Naive thymus-derived CD8-positive, alpha-beta T cell (primary cell): ENCODE measurements at regions not wholly inside any gene's neighbourhood (a gene's known extent, or its start where the extent isn't known, plus 50 kb on each side); places are given as distances from the start of the nearest gene placed in this dataset.

Experiments
- ATAC-seq, 2 donors: fragments of 150-1000 bp; cut with Tn5 transposase in 1 of 2; sonication (Bioruptor Pico), chemical (Tn5 transposase) in 1 of 2; 1 replicate in 1 of 2; 2 replicates in 1 of 2; pipeline ENCODE4 v1.10.0; 2021; ENCODE audit warnings: mild to moderate bottlenecking in 2 of 2, moderate library complexity in 2 of 2
- POLR2A ChIA-PET: fragments of 350-600 bp; sonication (Branson Sonifier 250); formaldehyde crosslinking; loops from one replicate; lab custom pipeline; 2021; ENCODE audit warnings: antibody characterized with exemption; lab: Charles Lee
- DNase-seq, 10 donors: peaks; one replicate each; pipeline versions ENCODE4 v3.0.0 to v3.0.0-alpha.2; 2020 to 2022
- H3K27ac Mint-ChIP-seq, 10 donors: one replicate each; pipeline ENCODE4 v1.8.0; 2020 to 2022; ENCODE audit warnings: mild to moderate bottlenecking in 10 of 10, mixed read lengths in 10 of 10, moderate library complexity in 4 of 10, inconsistent platforms in 1 of 10
- H3K27me3 Mint-ChIP-seq, 5 donors: one replicate each; pipeline ENCODE4 v1.8.0; 2021 to 2022; ENCODE audit warnings: mixed read lengths in 5 of 5
- H3K36me3 Mint-ChIP-seq, 3 donors: one replicate each; pipeline ENCODE4 v1.8.0; 2020 to 2022; ENCODE audit warnings: mixed read lengths in 3 of 3, mild to moderate bottlenecking in 2 of 3, inconsistent platforms in 1 of 3
- H3K4me1 Mint-ChIP-seq, 4 donors: one replicate each; pipeline ENCODE4 v1.8.0; 2021 to 2022; ENCODE audit warnings: mixed read lengths in 4 of 4
- H3K4me3 Mint-ChIP-seq, 10 donors: one replicate each; pipeline ENCODE4 v1.8.0; 2020 to 2022; ENCODE audit warnings: mild to moderate bottlenecking in 10 of 10, mixed read lengths in 10 of 10, moderate library complexity in 6 of 10, inconsistent platforms in 1 of 10
- H3K9me3 Mint-ChIP-seq, 9 donors: one replicate each; pipeline ENCODE4 v1.8.0; 2020 to 2022; ENCODE audit warnings: mixed read lengths in 9 of 9, mild to moderate bottlenecking in 3 of 9, inconsistent platforms in 1 of 9, moderate library complexity in 1 of 9

DNA sequence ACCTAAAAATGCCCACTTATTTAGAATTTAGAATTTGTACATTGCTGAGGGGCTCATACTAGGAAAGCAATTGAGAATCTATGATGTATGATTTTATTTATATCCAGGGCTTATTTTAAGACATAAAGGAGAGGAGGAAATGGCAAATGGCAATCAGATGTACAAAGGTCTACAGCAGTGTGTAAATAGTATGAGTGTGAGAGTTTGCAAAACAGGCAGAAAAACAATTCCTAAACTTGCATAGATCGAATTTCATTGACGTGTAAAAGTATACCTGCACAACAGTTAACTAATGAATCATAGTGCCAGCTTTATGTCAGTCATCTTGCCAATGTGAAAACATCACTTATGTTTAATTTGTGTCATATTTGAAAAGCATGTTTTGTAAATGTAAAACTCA lies 718.7 kb upstream of the GCFC2 start:
- no peaks in the 10 kb centered on the region for H3K27me3 Mint-ChIP-seq
- no peaks in the 10 kb centered on the region for H3K36me3 Mint-ChIP-seq
- no peak for DNase-seq
- no peak for ATAC-seq
- H3K9me3 Mint-ChIP-seq = peaks cover 5 to 26% (median 9%) of the 10 kb centered on the region in 9 donors
- H3K27ac Mint-ChIP-seq = no peak overlapping the region
- POLR2A ChIA-PET = no interaction called here
- no peak overlapping the region for H3K4me3 Mint-ChIP-seq
- no peaks in the 10 kb centered on the region for H3K4me1 Mint-ChIP-seq

DNA sequence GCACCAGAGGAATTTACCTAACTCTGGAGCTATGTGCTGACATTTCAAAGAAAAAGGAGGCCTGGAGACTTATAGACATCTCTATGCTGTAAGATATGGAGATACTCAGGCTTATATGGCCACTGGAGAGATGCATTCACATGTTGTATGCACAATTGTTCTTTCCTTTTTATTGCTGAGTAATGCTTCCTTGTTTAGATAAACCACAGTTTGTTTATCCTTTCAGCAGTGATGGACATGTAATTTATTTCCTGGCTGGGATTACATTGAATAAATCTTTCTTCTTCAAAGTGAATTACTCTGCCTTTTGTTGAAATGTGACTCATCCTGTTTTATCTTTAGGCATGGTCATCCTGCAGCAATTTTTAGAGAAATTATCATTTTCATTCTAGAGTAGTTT lies 716.7 kb upstream of the GCFC2 start:
- DNase-seq (no peak), ATAC-seq (no peak)
- no peaks in the 10 kb centered on the region for H3K4me1 Mint-ChIP-seq
- POLR2A ChIA-PET = no interaction called here
- no peaks in the 10 kb centered on the region for H3K27me3 Mint-ChIP-seq
- peaks cover 5 to 25% (median 10%) of the 10 kb centered on the region in 9 donors for H3K9me3 Mint-ChIP-seq
- no peak overlapping the region for H3K27ac Mint-ChIP-seq
- no peaks in the 10 kb centered on the region for H3K36me3 Mint-ChIP-seq
- no peak overlapping the region for H3K4me3 Mint-ChIP-seq

DNA sequence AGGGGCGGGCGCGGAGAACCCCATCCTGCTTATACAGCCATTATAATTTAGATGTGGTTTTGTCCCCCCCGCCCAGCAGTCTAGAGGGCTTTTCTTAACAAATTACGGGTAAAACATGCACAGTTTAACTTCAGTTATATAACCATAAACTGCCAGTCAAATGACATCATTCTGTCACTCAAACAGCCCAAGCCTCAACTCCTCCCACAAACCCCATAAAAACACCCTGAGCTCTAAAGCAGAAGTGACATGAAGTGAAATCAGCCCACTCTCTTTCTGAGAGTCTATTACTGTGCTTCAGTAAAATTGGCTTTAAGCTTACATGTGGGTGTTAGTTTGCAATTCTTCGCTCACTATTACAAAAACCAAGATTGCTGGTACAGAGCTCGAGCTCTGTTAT lies 705.1 kb upstream of the GCFC2 start:
- Mint-ChIP-seq H3K4me1 (no peaks in the 10 kb centered on the region), H3K27me3 (no peaks in the 10 kb centered on the region), H3K27ac (no peak overlapping the region), H3K4me3 (no peak overlapping the region), H3K36me3 (peaks cover 0 to 4% (median 0%) of the 10 kb centered on the region in 3 donors), H3K9me3 (peaks cover 0 to 25% (median 10%) of the 10 kb centered on the region in 9 donors)
- no peak for ATAC-seq
- POLR2A ChIA-PET = no interaction called here
- DNase-seq = no peak

DNA sequence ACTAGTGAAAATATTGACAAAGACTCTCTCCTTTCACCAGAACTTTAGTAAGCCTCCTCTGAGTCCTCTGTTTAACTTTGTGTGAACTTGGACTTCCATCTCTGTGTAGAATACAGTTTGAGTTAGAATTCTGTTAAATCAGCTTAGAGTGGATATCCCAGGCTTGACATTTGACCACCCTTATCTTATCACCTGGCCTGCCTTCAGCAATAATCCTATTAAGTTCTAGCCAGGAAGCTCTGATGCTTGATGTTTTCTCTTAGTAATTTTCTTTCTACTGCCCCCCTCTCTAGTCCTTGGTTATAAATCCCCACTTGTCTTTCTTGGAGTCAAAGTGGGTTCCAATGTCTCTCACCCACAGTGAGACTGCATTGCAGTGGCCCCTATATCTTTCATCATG lies 702.7 kb upstream of the GCFC2 start:
- Mint-ChIP-seq H3K9me3 (peaks cover 0 to 22% (median 10%) of the 10 kb centered on the region in 9 donors), H3K4me3 (no peak overlapping the region), H3K36me3 (peaks cover 0 to 4% (median 0%) of the 10 kb centered on the region in 3 donors), H3K27ac (no peak overlapping the region), H3K4me1 (no peaks in the 10 kb centered on the region), H3K27me3 (no peaks in the 10 kb centered on the region)
- POLR2A ChIA-PET = no interaction called here
- ATAC-seq = no peak
- DNase-seq = no peak

DNA sequence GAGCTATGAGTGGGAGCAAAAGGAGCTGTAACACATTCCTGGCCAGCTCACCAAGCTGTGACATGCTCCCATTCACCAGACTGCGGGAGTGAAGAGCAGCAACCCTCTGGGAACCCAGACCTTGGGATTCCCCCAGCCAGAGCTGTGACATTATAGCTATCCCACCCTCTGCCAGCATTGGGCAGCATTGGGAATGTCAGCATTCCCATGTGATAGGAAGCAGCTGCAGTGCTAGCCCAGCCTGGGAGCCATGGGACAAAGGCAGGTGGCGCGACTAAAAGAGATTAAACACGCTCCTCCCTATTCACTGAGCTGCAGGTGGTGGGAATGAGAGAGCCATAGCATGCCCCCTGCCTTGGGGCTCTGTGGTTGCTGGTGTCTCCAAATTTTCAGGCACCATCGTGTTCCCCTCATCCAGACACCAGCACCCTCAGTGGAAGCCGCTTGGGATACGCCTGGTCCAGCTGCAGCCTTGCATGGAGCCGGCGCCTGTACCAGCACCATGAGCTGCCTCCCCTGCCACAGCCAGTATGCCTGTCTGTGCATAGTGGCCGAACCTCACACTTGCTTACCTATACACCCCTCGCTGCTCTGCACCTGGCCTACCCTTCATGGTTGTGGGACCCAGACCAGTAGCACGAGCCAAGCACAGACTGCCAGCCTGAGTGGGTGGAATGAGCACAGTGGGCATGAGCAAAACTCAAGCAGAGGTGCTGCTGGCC lies 695.6 kb upstream of the GCFC2 start:
- no peak for DNase-seq
- no peak overlapping the region for H3K27ac Mint-ChIP-seq
- no peaks in the 10 kb centered on the region for H3K4me1 Mint-ChIP-seq
- no peak for ATAC-seq
- H3K36me3 Mint-ChIP-seq = no peaks in the 10 kb centered on the region
- no peaks in the 10 kb centered on the region for H3K27me3 Mint-ChIP-seq
- peaks cover 0 to 17% (median 6%) of the 10 kb centered on the region in 9 donors for H3K9me3 Mint-ChIP-seq
- no peak overlapping the region for H3K4me3 Mint-ChIP-seq
- POLR2A ChIA-PET = no interaction called here

DNA sequence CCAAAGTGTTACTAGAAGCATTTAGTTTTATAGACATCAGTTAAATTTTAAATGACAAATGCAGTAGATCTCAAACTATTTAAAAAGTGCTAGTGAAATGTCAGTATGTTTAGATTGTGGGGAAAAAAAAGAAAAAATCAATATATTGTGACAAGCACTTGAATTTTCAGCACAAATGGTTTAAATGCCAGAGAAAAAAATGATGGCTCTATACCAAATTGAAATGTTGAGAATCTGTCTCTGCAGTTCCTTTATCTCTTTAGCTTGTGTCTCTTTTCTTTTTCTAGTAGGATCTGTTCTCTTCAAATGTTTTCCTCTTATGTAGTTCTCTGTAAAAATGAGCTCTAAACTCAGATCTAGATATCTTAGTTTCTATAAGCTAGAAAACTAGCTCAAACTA lies 682.6 kb upstream of the GCFC2 start:
- Mint-ChIP-seq H3K36me3 (peaks cover 0 to 3% (median 0%) of the 10 kb centered on the region in 3 donors), H3K9me3 (peaks cover 0 to 21% (median 5%) of the 10 kb centered on the region in 9 donors), H3K4me1 (no peaks in the 10 kb centered on the region), H3K4me3 (no peak overlapping the region), H3K27me3 (no peaks in the 10 kb centered on the region), H3K27ac (no peak overlapping the region)
- ATAC-seq (no peak), DNase-seq (no peak)
- POLR2A ChIA-PET = no interaction called here

DNA sequence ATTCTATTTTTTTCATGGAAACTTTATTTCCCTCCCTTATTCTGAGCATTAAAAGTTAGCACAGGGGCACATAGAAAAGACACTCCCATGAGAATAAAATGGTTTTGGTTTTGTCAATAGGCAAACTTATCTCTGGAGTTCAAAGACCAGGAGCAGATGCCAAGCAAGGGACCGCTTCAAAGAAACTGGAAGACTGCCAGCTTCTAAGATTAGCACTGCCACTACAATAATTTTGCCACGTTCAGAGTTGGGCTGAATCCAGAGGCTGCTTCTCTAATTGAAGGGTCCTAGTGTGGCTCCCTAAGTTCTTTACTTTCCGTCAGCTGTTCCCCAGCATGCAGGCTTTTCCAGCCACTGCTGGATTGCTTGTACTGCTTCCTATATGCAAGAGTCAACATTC lies 681.0 kb upstream of the GCFC2 start:
- no peak for DNase-seq
- POLR2A ChIA-PET = no interaction called here
- no peak for ATAC-seq
- Mint-ChIP-seq H3K27ac (no peak overlapping the region), H3K36me3 (peaks cover 0 to 3% (median 0%) of the 10 kb centered on the region in 3 donors), H3K4me3 (no peak overlapping the region), H3K9me3 (peaks cover 0 to 18% (median 4%) of the 10 kb centered on the region in 9 donors), H3K4me1 (no peaks in the 10 kb centered on the region), H3K27me3 (no peaks in the 10 kb centered on the region)

DNA sequence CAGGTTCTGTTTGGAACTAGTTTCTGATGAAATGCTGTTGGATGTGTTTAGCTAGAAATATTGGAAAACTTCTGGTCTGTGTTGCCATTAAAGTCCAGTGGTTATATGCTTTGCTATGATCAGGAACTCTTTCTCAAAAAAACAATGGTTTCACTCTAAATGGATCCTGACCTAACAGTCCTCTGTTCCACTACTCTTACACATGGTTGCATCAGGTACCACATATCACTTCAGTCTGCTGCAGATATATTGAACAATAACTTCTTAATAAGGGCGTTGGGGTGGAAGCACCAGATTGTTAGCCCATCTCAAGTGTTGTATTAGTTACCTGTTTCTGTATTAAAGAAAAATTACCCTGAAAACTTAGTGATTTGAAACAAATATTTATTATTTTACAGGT lies 676.6 kb upstream of the GCFC2 start:
- no peaks in the 10 kb centered on the region for H3K27me3 Mint-ChIP-seq
- peaks cover 0 to 18% (median 3%) of the 10 kb centered on the region in 9 donors for H3K9me3 Mint-ChIP-seq
- ATAC-seq = no peak
- no peak overlapping the region for H3K27ac Mint-ChIP-seq
- no peak for DNase-seq
- no peaks in the 10 kb centered on the region for H3K4me1 Mint-ChIP-seq
- no peak overlapping the region for H3K4me3 Mint-ChIP-seq
- POLR2A ChIA-PET = no interaction called here
- H3K36me3 Mint-ChIP-seq = peaks cover 0 to 3% (median 0%) of the 10 kb centered on the region in 3 donors

DNA sequence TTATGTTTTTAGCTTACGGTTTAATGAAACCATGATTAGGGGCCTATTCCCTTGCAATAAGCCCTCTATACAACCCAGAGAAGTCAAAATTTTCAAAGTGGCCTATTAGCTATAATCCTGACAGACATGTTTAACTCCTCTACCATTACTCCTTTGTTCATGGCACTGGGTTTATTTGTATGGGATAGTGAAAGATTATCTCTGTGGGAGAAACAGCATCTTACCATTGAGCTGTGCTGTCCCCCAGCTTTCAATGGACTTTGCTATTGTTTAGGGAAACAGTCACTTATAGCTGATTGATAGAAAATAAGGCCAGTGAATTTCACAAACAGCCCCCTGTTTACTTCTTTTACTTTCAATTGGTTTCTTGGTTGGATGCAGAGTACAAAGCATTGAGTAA lies 675.2 kb upstream of the GCFC2 start:
- ATAC-seq (no peak), DNase-seq (no peak)
- no peak overlapping the region for H3K4me3 Mint-ChIP-seq
- H3K4me1 Mint-ChIP-seq = no peaks in the 10 kb centered on the region
- peaks cover 0 to 16% (median 3%) of the 10 kb centered on the region in 9 donors for H3K9me3 Mint-ChIP-seq
- no peak overlapping the region for H3K27ac Mint-ChIP-seq
- no peaks in the 10 kb centered on the region for H3K27me3 Mint-ChIP-seq
- POLR2A ChIA-PET = no interaction called here
- peaks cover 0 to 3% (median 0%) of the 10 kb centered on the region in 3 donors for H3K36me3 Mint-ChIP-seq

DNA sequence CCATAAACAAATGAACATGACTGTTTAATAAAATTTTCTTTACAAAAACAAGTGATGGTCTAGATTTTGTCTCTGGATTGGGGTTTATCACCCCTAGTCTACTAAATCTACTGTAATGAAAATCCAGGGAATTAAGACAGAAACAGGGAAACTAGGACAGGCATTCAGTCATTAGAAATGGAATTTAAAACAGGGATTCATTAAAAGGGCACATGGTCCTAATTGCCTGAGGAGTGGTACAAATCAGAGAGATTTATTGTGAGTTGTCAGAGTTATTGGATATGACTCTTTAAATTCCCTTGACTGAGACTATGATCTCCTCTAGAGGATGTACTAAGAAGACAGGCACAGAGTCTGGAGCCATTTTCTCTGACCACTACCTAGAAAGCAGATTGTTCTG lies 670.9 kb upstream of the GCFC2 start:
- Mint-ChIP-seq H3K4me3 (no peak overlapping the region), H3K36me3 (no peaks in the 10 kb centered on the region), H3K27me3 (peaks cover 0 to 2% (median 0%) of the 10 kb centered on the region in 5 donors), H3K27ac (no peak overlapping the region), H3K4me1 (no peaks in the 10 kb centered on the region), H3K9me3 (peaks cover 0 to 12% (median 5%) of the 10 kb centered on the region in 9 donors)
- ATAC-seq (no peak), DNase-seq (no peak)
- POLR2A ChIA-PET = no interaction called here

DNA sequence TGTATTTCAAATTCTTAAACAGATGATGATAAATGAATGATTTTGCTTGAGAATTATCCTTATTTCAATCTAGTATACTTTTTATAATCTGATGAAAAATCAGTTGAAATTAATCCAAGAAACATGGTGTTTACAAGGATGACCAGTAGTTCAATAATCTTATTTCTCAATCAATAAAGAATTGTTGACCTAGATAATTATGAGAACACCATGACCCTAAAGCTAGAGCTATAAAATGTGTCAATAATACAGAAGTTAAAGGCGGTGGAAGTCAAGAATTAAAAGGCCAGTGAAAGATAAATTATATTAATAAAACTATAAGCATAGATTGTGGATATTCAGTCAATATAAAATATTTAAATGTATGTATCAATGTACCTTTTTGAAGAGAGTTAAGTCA lies 667.4 kb upstream of the GCFC2 start:
- Mint-ChIP-seq H3K27ac (no peak overlapping the region), H3K4me3 (no peak overlapping the region), H3K36me3 (no peaks in the 10 kb centered on the region), H3K9me3 (peaks cover 0 to 13% (median 4%) of the 10 kb centered on the region in 9 donors), H3K4me1 (no peaks in the 10 kb centered on the region), H3K27me3 (peaks cover 0 to 2% (median 0%) of the 10 kb centered on the region in 5 donors)
- ATAC-seq (no peak), DNase-seq (no peak)
- POLR2A ChIA-PET = no interaction called here

DNA sequence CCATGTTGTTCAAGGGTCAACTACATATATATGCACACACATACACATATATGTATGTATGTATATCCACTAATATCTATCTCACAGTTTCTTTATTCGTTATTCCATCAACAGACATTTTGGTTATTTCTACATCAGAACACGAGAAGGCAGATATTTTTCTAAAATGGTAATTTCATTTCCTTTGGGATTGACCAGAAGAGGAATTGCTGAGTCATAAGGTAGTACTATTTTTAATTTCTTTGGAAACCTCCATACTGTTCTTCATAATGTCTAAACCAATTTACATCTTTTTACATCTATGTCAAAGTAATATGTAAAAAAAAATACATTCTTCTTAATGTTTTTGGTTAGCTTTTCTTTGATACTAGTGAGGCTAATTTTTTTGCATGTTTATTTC lies 630.7 kb upstream of the GCFC2 start:
- Mint-ChIP-seq H3K27me3 (no peaks in the 10 kb centered on the region), H3K9me3 (peaks cover 0 to 27% (median 6%) of the 10 kb centered on the region in 9 donors), H3K4me1 (no peaks in the 10 kb centered on the region), H3K27ac (no peak overlapping the region), H3K4me3 (no peak overlapping the region), H3K36me3 (no peaks in the 10 kb centered on the region)
- POLR2A ChIA-PET = no interaction called here
- DNase-seq (no peak), ATAC-seq (no peak)

DNA sequence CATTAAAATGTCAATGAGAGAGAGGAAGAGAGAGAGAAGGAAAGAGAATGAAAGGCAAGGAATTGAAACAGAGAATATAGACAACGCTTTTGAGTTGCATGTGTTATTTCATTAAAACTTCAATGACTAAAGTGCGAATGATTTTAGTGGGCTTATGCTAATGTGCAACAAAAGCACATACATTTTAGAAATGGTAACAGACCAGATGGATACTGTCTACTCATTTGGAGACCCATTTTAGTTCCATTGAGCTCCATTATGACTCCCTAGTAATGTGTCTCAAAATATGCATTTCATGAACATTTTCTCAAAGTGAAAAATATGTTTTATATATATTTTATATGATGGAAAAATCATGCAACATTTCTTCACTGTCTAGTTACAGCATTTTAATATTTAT lies 622.2 kb upstream of the GCFC2 start:
- Mint-ChIP-seq H3K9me3 (peaks cover 0 to 44% (median 16%) of the 10 kb centered on the region in 9 donors), H3K4me3 (no peak overlapping the region), H3K27me3 (no peaks in the 10 kb centered on the region), H3K4me1 (no peaks in the 10 kb centered on the region), H3K27ac (no peak overlapping the region), H3K36me3 (no peaks in the 10 kb centered on the region)
- DNase-seq (no peak), ATAC-seq (no peak)
- POLR2A ChIA-PET = no interaction called here

DNA sequence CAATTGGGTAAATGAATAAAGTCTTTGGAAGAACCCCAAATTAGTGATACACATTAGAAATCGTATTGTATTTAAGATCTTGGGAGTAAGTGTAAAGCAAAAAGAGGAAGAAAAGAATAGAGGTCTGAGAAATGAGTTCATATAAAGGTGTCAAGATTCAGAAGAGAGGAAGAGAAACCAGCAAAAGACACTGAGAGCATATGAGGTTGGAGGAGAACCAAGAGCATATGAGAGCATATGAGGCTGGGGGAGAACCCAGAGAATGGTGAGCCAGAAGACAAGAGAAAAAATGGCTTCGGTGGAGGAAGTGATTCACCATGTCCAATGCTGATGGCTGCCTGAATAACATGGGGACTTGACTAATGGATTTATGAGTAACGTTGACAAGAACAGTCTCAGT lies 620.1 kb upstream of the GCFC2 start:
- DNase-seq (no peak), ATAC-seq (no peak)
- POLR2A ChIA-PET = no interaction called here
- H3K27me3 Mint-ChIP-seq = no peaks in the 10 kb centered on the region
- peaks cover 0 to 34% (median 8%) of the 10 kb centered on the region in 9 donors for H3K9me3 Mint-ChIP-seq
- no peak overlapping the region for H3K4me3 Mint-ChIP-seq
- no peaks in the 10 kb centered on the region for H3K36me3 Mint-ChIP-seq
- no peak overlapping the region for H3K27ac Mint-ChIP-seq
- no peaks in the 10 kb centered on the region for H3K4me1 Mint-ChIP-seq
